Panc1 (cell line): ENCODE measurements at regions not wholly inside any gene's neighbourhood (a gene's known extent, or its start where the extent isn't known, plus 50 kb on each side); places are given as distances from the start of the nearest gene placed in this dataset.

ENCODE experiments used
- ATAC-seq: fragments of 200-7000 bp; cut with Tn5 transposase; 2 replicates; pipeline ENCODE4 v1.9.1; 2020; ENCODE audit warnings: mild to moderate bottlenecking, moderate library complexity
- BruUV-seq: library from RNA; stranded (reverse); fragments of 400-500 nt; replicated peaks from 2 replicates; lab custom pipeline; 2021; lab: Mats Ljungman, UMichigan
- CTCF ChIA-PET: fragments of 300-600 bp; sonication (Branson Sonifier 250); formaldehyde crosslinking; loops from one replicate; lab custom pipeline; 2022; ENCODE audit warnings: antibody characterized with exemption; lab: Charles Lee
- POLR2A ChIA-PET: fragments of 300-600 bp; sonication (Branson Sonifier 250); formaldehyde crosslinking; loops from one replicate; lab custom pipeline; 2022; ENCODE audit warnings: antibody characterized with exemption; lab: Charles Lee
- DNase-seq: peaks from one replicate; pipeline ENCODE4 v3.0.0-alpha.2; 2010; ENCODE audit warnings: low read depth, low spot score
- H3K27ac ChIP-seq: 2 replicates; pipeline ENCODE4 v1.5.1; 2011; ENCODE audit warnings: mild to moderate bottlenecking, low read length, inconsistent platforms
- H3K27me3 ChIP-seq: fragments of 200-500 bp; sonication (Bioruptor generic); 2 replicates; pipeline ENCODE4 v1.6.0; 2014; ENCODE audit warnings: low read length, inconsistent platforms; ENCODE audit not compliant: control insufficient read depth, insufficient read depth
- H3K36me3 ChIP-seq: fragments of 200-500 bp; sonication (Bioruptor generic); 2 replicates; pipeline ENCODE4 v1.5.1; 2014; ENCODE audit warnings: inconsistent platforms, mild to moderate bottlenecking, low read length, moderate library complexity; ENCODE audit not compliant: control insufficient read depth, insufficient read depth
- H3K4me1 ChIP-seq: 2 replicates; pipeline ENCODE4 v1.5.1; 2011; ENCODE audit warnings: inconsistent platforms, mild to moderate bottlenecking, low read length, moderate library complexity; ENCODE audit not compliant: control insufficient read depth, insufficient read depth
- H3K4me3 ChIP-seq, 2 experiments: 2 replicates each; pipeline ENCODE4 v1.5.1; 2011 to 2012; ENCODE audit warnings: low read depth in 2 of 2, low read length in 2 of 2, mild to moderate bottlenecking in 2 of 2, inconsistent platforms in 1 of 2, moderate library complexity in 1 of 2
- H3K9me3 ChIP-seq: fragments of 200-500 bp; sonication (Bioruptor generic); 2 replicates; pipeline ENCODE4 v1.5.1; 2014; ENCODE audit warnings: low read depth, mild to moderate bottlenecking, inconsistent platforms, low read length, moderate library complexity; ENCODE audit not compliant: control insufficient read depth, insufficient read depth
- POLR2AphosphoS5 ChIP-seq: IDR thresholded peaks from 2 replicates; pipeline ENCODE4 v1.6.1; 2012; ENCODE audit warnings: mild to moderate bottlenecking, low read depth, low read length, moderate library complexity
- SIN3A ChIP-seq: IDR thresholded peaks from 2 replicates; pipeline ENCODE4 v1.6.1; 2012; ENCODE audit warnings: low read depth, mild to moderate bottlenecking, low read length, moderate library complexity, borderline replicate concordance; ENCODE audit not compliant: insufficient read depth
- TCF7L2 ChIP-seq: IDR thresholded peaks from 2 replicates; pipeline ENCODE4 v1.6.1; 2011; ENCODE audit warnings: mild to moderate bottlenecking, low read depth, low read length, inconsistent platforms
- in situ Hi-C: cut with HindIII; loops from 2 replicates; pipeline ENCODE4 v1.10.0; 2016; ENCODE audit warnings: low sequenced_read_pairs, low pct_unique_long_range_greater_than_20kb
- intact Hi-C: fragments of 100-400 bp; cut with micrococcal nuclease; formaldehyde crosslinking; loops from one replicate; pipeline ENCODE4 v1.10.0; 2022; ENCODE audit not compliant: unreplicated experiment
- TF ChIP-seq, protein P1 (sequence below): fragments of 450-650 bp; IDR thresholded peaks from 2 replicates; pipeline ENCODE4 v1.5.1; 2017; ENCODE audit warnings: mild to moderate bottlenecking
- TF ChIP-seq, protein P2 (sequence below), 2 experiments: IDR thresholded peaks; 2 replicates each; pipeline ENCODE4 v1.6.1; 2011 to 2012; ENCODE audit warnings: low read depth in 2 of 2, control low read depth in 1 of 2, low read length in 1 of 2, mild to moderate bottlenecking in 1 of 2, moderate library complexity in 1 of 2; ENCODE audit not compliant: insufficient read depth in 1 of 2

DNA sequence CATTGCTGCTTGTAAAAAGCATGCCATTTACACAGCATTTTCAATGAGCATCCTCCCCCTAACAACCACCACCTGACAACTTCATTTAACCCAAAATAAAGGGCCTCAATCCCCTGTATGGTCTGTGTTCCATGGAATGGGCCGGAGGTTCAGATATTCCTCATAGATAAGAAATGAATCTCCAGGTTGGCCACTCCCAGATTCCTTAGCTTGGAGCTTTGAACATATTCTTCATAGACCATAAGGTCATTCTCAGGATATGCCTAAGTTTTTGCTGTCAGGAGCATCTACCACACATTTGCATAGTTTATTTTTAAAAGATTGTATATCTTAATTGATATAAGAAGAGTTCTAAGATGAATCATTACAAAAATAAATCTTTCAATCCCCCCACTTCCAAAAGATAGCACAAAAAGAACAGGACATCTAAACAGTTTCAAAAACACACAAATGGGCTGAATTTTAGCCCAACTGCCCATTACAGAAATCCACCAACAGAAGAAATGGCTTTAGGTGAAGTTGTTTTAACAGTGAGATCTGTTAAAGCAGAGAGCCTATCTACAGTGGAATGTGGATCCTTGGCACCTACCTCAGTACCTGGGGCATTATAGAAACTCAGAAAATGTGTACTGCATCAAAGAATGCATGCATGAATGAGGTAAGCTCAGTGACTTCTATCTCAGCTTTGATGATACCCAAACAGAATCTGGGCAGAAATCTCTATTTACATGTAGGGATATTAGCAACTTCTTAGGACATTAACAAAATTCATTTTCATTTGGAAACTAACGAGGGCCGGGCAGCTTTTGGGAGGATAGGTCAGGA, 179.8 kb downstream of the SEC61B start:
- Histone ChIP-seq H3K27ac (no peak overlapping the region), H3K36me3 (no peaks in the 10 kb centered on the region), H3K4me1 (no peaks in the 10 kb centered on the region), H3K9me3 (no peaks in the 10 kb centered on the region), H3K4me3 (no peak overlapping the region), H3K27me3 (no peaks in the 10 kb centered on the region)
- DNase-seq (no peak), ATAC-seq (no peak)
- intact Hi-C loops = no loop called here
- POLR2A ChIA-PET = no interaction called here
- BruUV-seq = no TSS peak
- TF ChIP-seq POLR2AphosphoS5 (no peak), TCF7L2 (no peak), SIN3A (no peak)
- TF ChIP-seq, protein P1, sequence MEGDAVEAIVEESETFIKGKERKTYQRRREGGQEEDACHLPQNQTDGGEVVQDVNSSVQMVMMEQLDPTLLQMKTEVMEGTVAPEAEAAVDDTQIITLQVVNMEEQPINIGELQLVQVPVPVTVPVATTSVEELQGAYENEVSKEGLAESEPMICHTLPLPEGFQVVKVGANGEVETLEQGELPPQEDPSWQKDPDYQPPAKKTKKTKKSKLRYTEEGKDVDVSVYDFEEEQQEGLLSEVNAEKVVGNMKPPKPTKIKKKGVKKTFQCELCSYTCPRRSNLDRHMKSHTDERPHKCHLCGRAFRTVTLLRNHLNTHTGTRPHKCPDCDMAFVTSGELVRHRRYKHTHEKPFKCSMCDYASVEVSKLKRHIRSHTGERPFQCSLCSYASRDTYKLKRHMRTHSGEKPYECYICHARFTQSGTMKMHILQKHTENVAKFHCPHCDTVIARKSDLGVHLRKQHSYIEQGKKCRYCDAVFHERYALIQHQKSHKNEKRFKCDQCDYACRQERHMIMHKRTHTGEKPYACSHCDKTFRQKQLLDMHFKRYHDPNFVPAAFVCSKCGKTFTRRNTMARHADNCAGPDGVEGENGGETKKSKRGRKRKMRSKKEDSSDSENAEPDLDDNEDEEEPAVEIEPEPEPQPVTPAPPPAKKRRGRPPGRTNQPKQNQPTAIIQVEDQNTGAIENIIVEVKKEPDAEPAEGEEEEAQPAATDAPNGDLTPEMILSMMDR = no peak
- TF ChIP-seq, protein P2, sequence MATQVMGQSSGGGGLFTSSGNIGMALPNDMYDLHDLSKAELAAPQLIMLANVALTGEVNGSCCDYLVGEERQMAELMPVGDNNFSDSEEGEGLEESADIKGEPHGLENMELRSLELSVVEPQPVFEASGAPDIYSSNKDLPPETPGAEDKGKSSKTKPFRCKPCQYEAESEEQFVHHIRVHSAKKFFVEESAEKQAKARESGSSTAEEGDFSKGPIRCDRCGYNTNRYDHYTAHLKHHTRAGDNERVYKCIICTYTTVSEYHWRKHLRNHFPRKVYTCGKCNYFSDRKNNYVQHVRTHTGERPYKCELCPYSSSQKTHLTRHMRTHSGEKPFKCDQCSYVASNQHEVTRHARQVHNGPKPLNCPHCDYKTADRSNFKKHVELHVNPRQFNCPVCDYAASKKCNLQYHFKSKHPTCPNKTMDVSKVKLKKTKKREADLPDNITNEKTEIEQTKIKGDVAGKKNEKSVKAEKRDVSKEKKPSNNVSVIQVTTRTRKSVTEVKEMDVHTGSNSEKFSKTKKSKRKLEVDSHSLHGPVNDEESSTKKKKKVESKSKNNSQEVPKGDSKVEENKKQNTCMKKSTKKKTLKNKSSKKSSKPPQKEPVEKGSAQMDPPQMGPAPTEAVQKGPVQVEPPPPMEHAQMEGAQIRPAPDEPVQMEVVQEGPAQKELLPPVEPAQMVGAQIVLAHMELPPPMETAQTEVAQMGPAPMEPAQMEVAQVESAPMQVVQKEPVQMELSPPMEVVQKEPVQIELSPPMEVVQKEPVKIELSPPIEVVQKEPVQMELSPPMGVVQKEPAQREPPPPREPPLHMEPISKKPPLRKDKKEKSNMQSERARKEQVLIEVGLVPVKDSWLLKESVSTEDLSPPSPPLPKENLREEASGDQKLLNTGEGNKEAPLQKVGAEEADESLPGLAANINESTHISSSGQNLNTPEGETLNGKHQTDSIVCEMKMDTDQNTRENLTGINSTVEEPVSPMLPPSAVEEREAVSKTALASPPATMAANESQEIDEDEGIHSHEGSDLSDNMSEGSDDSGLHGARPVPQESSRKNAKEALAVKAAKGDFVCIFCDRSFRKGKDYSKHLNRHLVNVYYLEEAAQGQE (IDR thresholded peaks at IDR 0.05; ENCODE audit: insufficient read depth in 1 of 2, low read depth in 2 of 2, low read length in 1 of 2) = no peak
- CTCF ChIA-PET = no interaction called here
- in situ Hi-C loops = no loop called here

DNA sequence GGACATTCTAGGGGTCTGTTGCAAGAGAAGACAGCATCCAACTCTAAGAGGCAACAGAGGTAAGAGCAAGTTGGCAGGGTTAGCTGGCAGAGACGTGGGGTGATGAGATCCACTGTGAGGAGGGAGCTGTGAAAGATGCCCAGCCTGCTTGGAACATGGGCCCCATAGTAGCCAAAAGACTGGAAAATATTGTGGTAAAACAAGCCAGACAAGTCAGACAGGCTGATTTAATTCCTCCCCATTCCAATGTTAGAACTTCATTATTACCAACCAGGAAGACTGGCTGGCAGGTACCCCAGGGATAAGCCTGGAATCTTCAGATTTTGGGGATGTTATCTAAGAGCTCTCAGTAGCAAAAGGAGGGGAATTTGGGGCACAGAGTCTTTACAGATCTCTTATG, 181.3 kb downstream of the SEC61B start:
- CTCF ChIA-PET = no interaction called here
- Histone ChIP-seq H3K36me3 (no peaks in the 10 kb centered on the region), H3K4me3 (no peak overlapping the region), H3K9me3 (no peaks in the 10 kb centered on the region), H3K27ac (no peak overlapping the region), H3K27me3 (no peaks in the 10 kb centered on the region), H3K4me1 (no peaks in the 10 kb centered on the region)
- DNase-seq (no peak), ATAC-seq (no peak)
- intact Hi-C loops (no loop called here), in situ Hi-C loops (no loop called here)
- TF ChIP-seq, protein P1 = no peak
- TF ChIP-seq SIN3A (no peak), TCF7L2 (no peak), POLR2AphosphoS5 (no peak)
- TF ChIP-seq, protein P2 (IDR thresholded peaks at IDR 0.05; ENCODE audit: insufficient read depth in 1 of 2, low read depth in 2 of 2, low read length in 1 of 2) = no peak
- BruUV-seq = no TSS peak
- POLR2A ChIA-PET = no interaction called here
